Spleen (tissue), 7 donors: ENCODE measurements at regions not wholly inside any gene's neighbourhood (a gene's known extent, or its start where the extent isn't known, plus 50 kb on each side); places are given as distances from the start of the nearest gene placed in this dataset.

Source experiments
- POLR2AphosphoS5 ChIP-seq, 3 donors: sonication (generic); formaldehyde crosslinking; IDR thresholded peaks; one replicate each; pipeline ENCODE4 v1.5.1; 2017; ENCODE audit warnings: antibody characterized with exemption in 3 of 3
- TF ChIP-seq, protein P1 (sequence below), 11 experiments: fragments of 200-600 bp in 7 of 11; fragments of 450-650 bp in 4 of 11; sonication (generic) in 4 of 11; IDR thresholded peaks in 8 of 11; conservative IDR thresholded peaks in 3 of 11; 1 replicate in 7 of 11; 2 replicates in 4 of 11; pipeline versions ENCODE4 v1.4.0 to v1.8.0; 2016 to 2021; ENCODE audit warnings: antibody characterized with exemption in 11 of 11, inconsistent platforms in 4 of 11, mild to moderate bottlenecking in 1 of 11
- donor health status: DM: no; HTN: no; CAD: no; lungs with moderate emphysema.
- donor health status: DM: no; HTN: no; CAD: no.
- donor health status: DM: no; HTN: no; CAD: no.

DNA sequence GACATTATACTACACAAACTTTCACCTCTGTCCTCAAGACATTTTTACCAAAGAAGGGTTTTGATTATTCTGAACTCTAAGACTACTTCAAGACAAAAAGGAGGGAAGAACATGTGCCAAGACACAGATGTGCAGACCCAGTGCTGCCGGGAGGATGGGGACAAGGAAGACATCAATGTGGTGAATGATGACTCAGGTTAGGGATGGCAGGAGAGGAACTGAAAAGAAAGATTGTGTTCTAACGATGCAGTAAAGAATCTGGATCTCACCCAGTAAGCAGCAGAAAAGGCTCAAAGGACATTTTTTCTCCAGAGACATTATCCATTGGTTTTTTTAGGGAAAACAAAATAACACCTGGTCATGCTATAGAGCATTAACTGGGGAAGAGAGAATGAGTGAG lies 449.9 kb upstream of the NR2F2 start:
- TF ChIP-seq, protein P1, sequence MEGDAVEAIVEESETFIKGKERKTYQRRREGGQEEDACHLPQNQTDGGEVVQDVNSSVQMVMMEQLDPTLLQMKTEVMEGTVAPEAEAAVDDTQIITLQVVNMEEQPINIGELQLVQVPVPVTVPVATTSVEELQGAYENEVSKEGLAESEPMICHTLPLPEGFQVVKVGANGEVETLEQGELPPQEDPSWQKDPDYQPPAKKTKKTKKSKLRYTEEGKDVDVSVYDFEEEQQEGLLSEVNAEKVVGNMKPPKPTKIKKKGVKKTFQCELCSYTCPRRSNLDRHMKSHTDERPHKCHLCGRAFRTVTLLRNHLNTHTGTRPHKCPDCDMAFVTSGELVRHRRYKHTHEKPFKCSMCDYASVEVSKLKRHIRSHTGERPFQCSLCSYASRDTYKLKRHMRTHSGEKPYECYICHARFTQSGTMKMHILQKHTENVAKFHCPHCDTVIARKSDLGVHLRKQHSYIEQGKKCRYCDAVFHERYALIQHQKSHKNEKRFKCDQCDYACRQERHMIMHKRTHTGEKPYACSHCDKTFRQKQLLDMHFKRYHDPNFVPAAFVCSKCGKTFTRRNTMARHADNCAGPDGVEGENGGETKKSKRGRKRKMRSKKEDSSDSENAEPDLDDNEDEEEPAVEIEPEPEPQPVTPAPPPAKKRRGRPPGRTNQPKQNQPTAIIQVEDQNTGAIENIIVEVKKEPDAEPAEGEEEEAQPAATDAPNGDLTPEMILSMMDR (IDR thresholded peaks at IDR 0.05 in 8 of 11, conservative IDR thresholded peaks at IDR 0.05 in 3 of 11) = no peak
- no peak for TF ChIP-seq POLR2AphosphoS5 (IDR thresholded peaks at IDR 0.05)
